HT1080 (cell line): ENCODE measurements at regions not wholly inside any gene's neighbourhood (a gene's known extent, or its start where the extent isn't known, plus 50 kb on each side); places are given as distances from the start of the nearest gene placed in this dataset.
"Not testable (repeated sequence)": the region's sequence is repeated elsewhere in the genome, so short reads cannot be mapped to it uniquely, and the experiment has no call there.

Source experiments
- DNase-seq: peaks from one replicate; pipeline ENCODE4 v3.0.0-alpha.2; 2015; ENCODE audit warnings: low read depth

- DNase-seq, result no peak
Measured at GRCh38 chr12:124706363-124706762, 139.0 kb upstream of the NCOR2 start.

GRCh38 chr12:124705545-124706138, 138.2 kb upstream of the NCOR2 start:
- no peak for DNase-seq

GRCh38 chr12:124704619-124705018, 137.2 kb upstream of the NCOR2 start:
- no peak for DNase-seq

DNA sequence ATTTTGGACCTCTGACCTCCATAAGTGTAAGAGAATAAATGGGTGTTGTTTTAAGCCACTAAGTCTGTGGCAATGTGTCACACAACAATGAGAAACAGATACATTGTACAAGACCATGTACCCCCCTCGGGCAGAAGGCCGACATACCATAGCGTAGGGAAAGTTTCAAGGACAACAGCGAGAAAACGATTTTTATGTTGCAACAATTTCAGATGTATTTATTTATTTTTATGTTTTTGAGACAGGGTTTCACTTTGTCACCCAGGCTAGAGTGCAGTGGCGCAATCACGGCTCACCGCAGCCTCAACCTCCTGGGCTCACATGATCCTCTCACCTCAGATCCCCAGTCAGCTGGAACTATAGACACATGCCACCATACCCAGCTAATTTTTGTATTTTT, 136.4 kb upstream of the NCOR2 start:
- no peak for DNase-seq

GRCh38 chr12:124702736-124703135, 135.3 kb upstream of the NCOR2 start:
- DNase-seq, result no peak

DNA sequence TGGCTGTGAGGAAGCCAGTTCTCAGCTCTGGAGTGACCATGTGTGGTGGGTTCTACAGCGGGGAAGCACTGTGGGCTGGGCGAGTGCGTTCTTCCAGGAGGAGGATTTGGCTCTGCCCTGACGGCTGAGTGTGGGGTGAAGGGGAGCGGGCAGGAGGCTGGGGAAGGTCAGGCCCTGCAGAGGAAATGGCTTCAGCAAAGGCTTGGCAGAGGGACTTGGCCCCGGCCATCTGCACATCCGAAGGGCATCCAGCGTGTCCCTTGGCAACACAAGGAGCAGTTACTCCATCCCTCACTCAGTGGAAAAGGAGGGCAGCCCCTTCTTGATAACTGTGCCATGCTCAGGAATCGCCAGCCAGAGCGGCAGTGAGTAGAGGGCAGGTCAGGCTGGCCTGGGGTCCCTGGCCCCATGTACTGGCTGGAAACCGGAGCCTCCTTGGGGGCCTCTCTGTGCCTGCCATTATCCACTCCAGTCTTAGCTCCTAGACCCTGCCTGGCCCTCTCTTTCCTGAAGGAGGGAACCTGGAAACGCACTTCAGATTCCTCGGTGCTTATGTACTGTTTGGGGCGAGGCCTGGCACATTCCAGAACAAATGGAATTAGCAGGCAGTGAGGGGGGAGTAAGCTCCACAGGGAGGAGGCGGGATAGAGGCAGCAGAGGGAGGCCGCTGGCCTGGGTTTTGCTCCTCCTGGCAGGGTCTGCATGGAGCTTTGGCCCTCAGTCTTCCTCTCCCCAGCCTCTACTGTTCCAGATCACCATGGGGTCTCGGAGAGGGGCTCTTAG, 133.6 kb upstream of the NCOR2 start:
- DNase-seq, result no peak

GRCh38 chr12:124699909-124700308, 132.5 kb upstream of the NCOR2 start:
- DNase-seq, result no peak

- DNase-seq, result no peak
Measured at GRCh38 chr12:124698998-124699305, 131.5 kb upstream of the NCOR2 start.

- no peak for DNase-seq
Measured at GRCh38 chr12:124698211-124698997, 131.0 kb upstream of the NCOR2 start.

DNA sequence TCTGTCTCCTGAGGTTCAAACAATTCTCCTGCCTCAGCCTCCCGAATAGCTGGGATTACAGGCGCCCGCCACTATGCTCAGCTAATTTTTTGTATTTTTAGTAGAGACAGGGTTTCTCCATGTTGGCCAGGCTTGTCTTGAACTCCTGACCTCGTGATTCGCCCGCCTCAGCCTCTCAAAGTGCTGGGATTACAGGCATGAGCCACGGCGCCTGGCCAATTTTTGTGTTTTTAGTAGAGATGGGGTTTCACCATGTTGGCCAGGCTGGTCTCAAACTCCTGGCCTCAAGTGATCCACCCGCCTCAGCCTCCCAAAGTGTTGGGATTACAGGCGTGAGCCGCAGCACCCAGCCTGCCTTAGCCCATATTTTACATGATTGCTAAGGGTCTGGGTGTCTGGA, 130.3 kb upstream of the NCOR2 start:
- not testable (repeated sequence) for DNase-seq

DNA sequence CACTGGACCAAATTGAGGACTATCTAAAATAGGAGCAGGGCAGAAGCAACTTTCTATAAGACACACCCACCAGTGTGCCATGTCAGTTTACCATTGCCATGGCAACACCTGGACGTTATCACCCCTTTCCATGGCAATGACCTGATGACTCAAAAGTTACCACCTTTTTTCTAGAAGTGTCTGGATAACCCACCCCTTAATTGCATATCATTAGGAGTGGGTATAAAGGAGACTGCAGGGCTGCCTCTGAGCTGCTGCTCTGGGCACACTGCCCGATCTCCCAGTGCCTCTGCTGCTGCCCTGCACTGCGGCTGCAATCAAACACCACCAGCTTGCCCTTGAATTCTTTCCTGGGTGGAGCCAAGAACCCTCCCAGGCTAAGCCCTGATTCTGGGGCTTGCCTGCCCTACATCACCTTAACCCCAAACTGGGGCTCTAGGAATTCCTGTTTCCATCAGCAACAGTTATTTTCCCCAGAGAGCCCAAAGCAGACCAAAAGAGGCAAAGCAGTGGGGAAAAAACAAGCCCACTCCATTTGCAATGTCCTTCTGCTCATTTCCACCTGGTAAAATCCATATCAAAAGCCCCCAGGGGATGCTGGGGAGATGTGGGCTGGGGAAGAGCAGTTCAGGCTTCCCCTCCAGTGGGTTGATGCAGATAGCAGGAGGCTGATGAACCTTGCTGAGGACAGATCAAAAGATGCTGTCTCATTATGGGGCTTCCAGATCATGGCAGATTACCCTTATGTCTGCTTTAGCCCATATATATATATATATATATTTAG, 129.5 kb upstream of the NCOR2 start:
- DNase-seq, result no peak

DNA sequence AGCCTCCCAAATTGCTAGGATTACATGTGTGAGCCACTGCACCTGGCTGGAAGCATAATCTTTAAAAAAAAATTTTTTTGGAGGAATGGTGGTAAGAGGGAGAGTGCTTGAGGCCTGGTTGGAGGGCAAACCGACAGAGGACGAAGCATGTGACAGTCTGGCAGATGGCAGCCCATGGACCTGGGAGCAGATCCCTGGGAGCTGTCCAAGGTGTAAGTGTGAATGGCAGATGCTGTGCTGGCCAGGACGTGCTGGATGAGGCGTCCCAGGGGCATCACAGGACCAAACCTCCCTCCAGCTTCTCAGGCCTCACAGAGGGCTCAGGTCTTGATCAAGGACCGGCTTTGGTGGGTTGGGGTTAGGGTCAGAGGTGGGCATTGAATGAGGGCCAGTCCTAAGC, 128.4 kb upstream of the NCOR2 start:
- DNase-seq, result no peak

- DNase-seq, result peak; percentile 80
Measured at GRCh38 chr12:124694846-124695497, 127.6 kb upstream of the NCOR2 start.

GRCh38 chr12:124694250-124694649, 126.8 kb upstream of the NCOR2 start:
- no peak for DNase-seq

- no peak for DNase-seq
Measured at GRCh38 chr12:124693111-124693723, 125.8 kb upstream of the NCOR2 start.

DNA sequence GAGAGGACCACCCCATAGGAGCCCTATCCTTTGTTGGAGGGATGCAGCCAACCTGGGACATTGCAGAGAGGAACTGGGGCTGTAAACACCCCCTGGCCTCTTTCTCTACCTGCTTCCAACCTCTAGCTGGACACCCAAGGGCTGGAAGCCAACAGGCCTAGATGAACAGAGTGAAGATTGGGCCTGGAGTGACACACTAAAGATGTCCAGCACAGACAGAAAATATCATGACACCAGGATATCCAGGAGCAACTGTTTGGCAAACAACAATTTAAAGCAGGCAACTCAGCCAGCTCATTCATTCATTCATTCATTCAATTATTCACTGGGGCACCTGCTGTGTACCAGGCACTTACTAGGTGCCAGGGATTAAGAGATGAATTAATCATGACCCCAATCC, 125.0 kb upstream of the NCOR2 start:
- DNase-seq, result no peak

DNA sequence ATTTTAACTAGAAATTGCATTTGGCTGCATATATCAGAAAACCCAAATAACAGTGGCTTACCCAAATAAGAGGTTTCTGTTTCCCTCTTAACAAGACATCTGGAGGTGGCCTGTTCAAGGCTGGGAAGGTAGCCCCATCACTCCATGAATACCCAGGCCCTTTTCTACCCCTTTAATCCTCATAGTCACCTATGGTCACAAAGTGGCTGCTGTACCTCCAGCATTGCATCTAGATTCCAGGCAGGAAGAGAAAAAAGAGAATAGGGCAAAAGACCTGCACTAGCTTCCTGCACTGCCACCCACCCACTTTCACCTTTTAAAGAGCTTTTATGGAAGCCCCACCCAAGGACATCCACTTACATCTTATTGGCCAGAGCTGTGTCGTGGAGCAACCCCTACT, 124.0 kb upstream of the NCOR2 start:
- no peak for DNase-seq

DNA sequence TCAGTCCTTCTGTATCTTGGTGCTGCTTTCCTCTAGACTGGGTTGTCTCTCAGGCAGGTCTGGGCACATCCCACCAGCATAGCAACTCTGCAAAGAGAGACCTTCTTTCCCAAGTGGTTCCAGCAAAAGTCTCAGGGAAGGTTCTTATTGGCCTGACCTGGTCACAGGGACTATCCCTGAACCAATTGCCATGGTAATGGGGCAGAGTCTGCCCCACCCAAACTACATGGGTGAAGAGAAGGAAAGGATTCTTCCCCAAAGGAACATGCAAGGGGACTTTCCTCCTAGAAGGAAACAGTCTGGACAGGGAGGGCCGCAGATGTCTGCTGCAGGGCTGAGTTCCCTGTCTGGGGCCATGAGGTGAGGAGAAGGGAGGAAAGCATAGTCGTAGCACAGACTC, 122.2 kb upstream of the NCOR2 start:
- no peak for DNase-seq

GRCh38 chr12:124688356-124688992, 121.1 kb upstream of the NCOR2 start:
- no peak for DNase-seq

DNA sequence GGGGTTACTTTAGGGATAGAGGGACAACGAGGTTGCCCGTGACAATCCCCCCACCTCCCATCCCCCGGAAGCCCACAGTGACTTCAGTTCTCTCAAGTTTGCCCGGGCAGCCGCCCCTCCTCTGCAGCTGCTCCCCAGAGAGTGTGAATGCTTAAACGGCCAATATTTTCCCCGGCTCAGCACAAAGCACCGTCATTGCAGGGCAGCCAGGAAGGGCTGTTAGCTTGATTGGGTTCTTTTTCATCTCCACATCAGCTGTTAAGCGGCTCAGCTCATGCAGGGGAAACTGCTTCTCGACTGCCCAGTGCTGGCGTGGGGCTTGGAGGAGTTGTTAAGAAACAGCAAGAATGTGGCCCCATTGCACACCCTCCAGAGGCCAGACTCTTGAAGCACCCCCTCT, 120.5 kb upstream of the NCOR2 start:
- DNase-seq, result no peak
